ELF-1 (cell line): ENCODE measurements at regions not wholly inside any gene's neighbourhood (a gene's known extent, or its start where the extent isn't known, plus 50 kb on each side); places are given as distances from the start of the nearest gene placed in this dataset.
A peak's percentile ranks its signal among the peaks of the same experiment; 100 is the strongest.

Experiments used
- DNase-seq: peaks from one replicate; pipeline ENCODE4 v3.0.0-alpha.2; 2016; ENCODE audit warnings: low read depth, low spot score

- no peak for DNase-seq
Measured at GRCh38 chr6:125491860-125492618, 190.3 kb upstream of the HDDC2 start.

GRCh38 chr6:125498606-125499005, 196.8 kb upstream of the HDDC2 start:
- DNase-seq: no peak

- no peak for DNase-seq
Measured at GRCh38 chr6:125499535-125499934, 197.8 kb upstream of the HDDC2 start.

- no peak for DNase-seq
Measured at GRCh38 chr6:125503181-125503580, 201.4 kb upstream of the HDDC2 start.

- DNase-seq: no peak
Measured at GRCh38 chr6:125507987-125508655, 206.4 kb upstream of the HDDC2 start.

- no peak for DNase-seq
Measured at GRCh38 chr6:125508793-125509192, 207.0 kb upstream of the HDDC2 start.

- no peak for DNase-seq
Measured at GRCh38 chr6:125509477-125509876, 207.7 kb upstream of the HDDC2 start.

- DNase-seq: no peak
Measured at GRCh38 chr6:125510405-125510804, 208.6 kb upstream of the HDDC2 start.

GRCh38 chr6:125511809-125512396, 210.1 kb upstream of the HDDC2 start:
- no peak for DNase-seq

GRCh38 chr6:125512621-125513020, 210.9 kb upstream of the HDDC2 start:
- DNase-seq: peak; percentile 15

GRCh38 chr6:125513978-125514377, 212.2 kb upstream of the HDDC2 start:
- no peak for DNase-seq

GRCh38 chr6:125516644-125517043, 214.9 kb upstream of the HDDC2 start:
- no peak for DNase-seq

- no peak for DNase-seq
Measured at GRCh38 chr6:125519367-125519766, 217.6 kb upstream of the HDDC2 start.

- no peak for DNase-seq
Measured at GRCh38 chr6:125524356-125524755, 222.6 kb upstream of the HDDC2 start.

- DNase-seq: no peak
Measured at GRCh38 chr6:125526007-125526720, 223.3 kb upstream of the HEY2 start.

GRCh38 chr6:125528621-125529041, 220.8 kb upstream of the HEY2 start:
- DNase-seq: peak; percentile 96

- DNase-seq: no peak
Measured at GRCh38 chr6:125529061-125529460, 220.4 kb upstream of the HEY2 start.

- peak; percentile 81 for DNase-seq
Measured at GRCh38 chr6:125533710-125534397, 215.6 kb upstream of the HEY2 start.

GRCh38 chr6:125534430-125535263, 214.8 kb upstream of the HEY2 start:
- peak; percentile 18 for DNase-seq

- peak; percentile 40 for DNase-seq
Measured at GRCh38 chr6:125537090-125537489, 212.3 kb upstream of the HEY2 start.

- DNase-seq: no peak
Measured at GRCh38 chr6:125539892-125540291, 209.5 kb upstream of the HEY2 start.
